ENCODE measurements at regions not wholly inside any gene's neighbourhood (a gene's known extent, or its start where the extent isn't known, plus 50 kb on each side); places are given as distances from the start of the nearest gene placed in this dataset.

- Mint-ChIP-seq H3K36me3 (ENCODE audit: low read depth) (no peaks in the 10 kb centered on the region), H3K4me1 (peaks cover under 1% of the 10 kb centered on the region), H3K27ac (no peak overlapping the region), H3K4me3 (no peak overlapping the region), H3K9me3 (no peaks in the 10 kb centered on the region), H3K27me3 (ENCODE audit: low read depth) (peaks cover 4% of the 10 kb centered on the region)
- no peak for TF ChIP-seq CTCF (IDR thresholded peaks at IDR 0.05; ENCODE audit: unreplicated experiment in 3 of 3)
Measured at GRCh38 chr5:60365001-60365400, 335.0 kb downstream of the DEPDC1B start.

GRCh38 chr5:60362158-60362557, 337.8 kb downstream of the DEPDC1B start:
- Mint-ChIP-seq H3K4me3 (no peak overlapping the region), H3K4me1 (peaks cover 13% of the 10 kb centered on the region), H3K9me3 (no peaks in the 10 kb centered on the region), H3K36me3 (ENCODE audit: low read depth) (no peaks in the 10 kb centered on the region), H3K27ac (no peak overlapping the region), H3K27me3 (ENCODE audit: low read depth) (peaks cover 4% of the 10 kb centered on the region)
- TF ChIP-seq CTCF (IDR thresholded peaks at IDR 0.05; ENCODE audit: unreplicated experiment in 3 of 3), result no peak

- Mint-ChIP-seq H3K4me1 (peaks cover 21% of the 10 kb centered on the region), H3K27ac (no peak overlapping the region), H3K36me3 (ENCODE audit: low read depth) (no peaks in the 10 kb centered on the region)
Measured at GRCh38 chr5:60360355-60360754, 339.6 kb downstream of the DEPDC1B start.

GRCh38 chr5:60357302-60357701, 342.7 kb downstream of the DEPDC1B start:
- peaks cover 21% of the 10 kb centered on the region for H3K4me1 Mint-ChIP-seq
- TF ChIP-seq CTCF (IDR thresholded peaks at IDR 0.05; ENCODE audit: unreplicated experiment in 3 of 3), result no peak
- H3K27ac Mint-ChIP-seq, result peak overlapping the region; percentile 27 to 55 (median 46)
- H3K36me3 Mint-ChIP-seq (ENCODE audit: low read depth), result no peaks in the 10 kb centered on the region
- H3K4me3 Mint-ChIP-seq, result no peak overlapping the region
- H3K9me3 Mint-ChIP-seq, result no peaks in the 10 kb centered on the region
- H3K27me3 Mint-ChIP-seq (ENCODE audit: low read depth), result no peaks in the 10 kb centered on the region

More at GRCh38 chr5:60360355-60360754, 339.6 kb downstream of the DEPDC1B start:
- Mint-ChIP-seq H3K4me3 (no peak overlapping the region), H3K9me3 (no peaks in the 10 kb centered on the region), H3K27me3 (ENCODE audit: low read depth) (peaks cover 1% of the 10 kb centered on the region)
- TF ChIP-seq CTCF (IDR thresholded peaks at IDR 0.05; ENCODE audit: unreplicated experiment in 3 of 3), result no peak

- Mint-ChIP-seq H3K4me1 (peaks cover 21% of the 10 kb centered on the region), H3K9me3 (no peaks in the 10 kb centered on the region), H3K4me3 (no peak overlapping the region), H3K27ac (peak overlapping the region; percentile 27 to 55 (median 46)), H3K27me3 (ENCODE audit: low read depth) (no peaks in the 10 kb centered on the region), H3K36me3 (ENCODE audit: low read depth) (no peaks in the 10 kb centered on the region)
- no peak for TF ChIP-seq CTCF (IDR thresholded peaks at IDR 0.05; ENCODE audit: unreplicated experiment in 3 of 3)
Measured at GRCh38 chr5:60356745-60357144, 343.2 kb downstream of the DEPDC1B start.

- no peak overlapping the region for H3K4me3 Mint-ChIP-seq
- no peaks in the 10 kb centered on the region for H3K36me3 Mint-ChIP-seq (ENCODE audit: low read depth)
- H3K27me3 Mint-ChIP-seq (ENCODE audit: low read depth), result no peaks in the 10 kb centered on the region
- H3K27ac Mint-ChIP-seq, result no peak overlapping the region
- no peaks in the 10 kb centered on the region for H3K9me3 Mint-ChIP-seq
- TF ChIP-seq CTCF (IDR thresholded peaks at IDR 0.05; ENCODE audit: unreplicated experiment in 3 of 3), result no peak
- peaks cover 21% of the 10 kb centered on the region for H3K4me1 Mint-ChIP-seq
Measured at GRCh38 chr5:60355181-60355580, 344.8 kb downstream of the DEPDC1B start.
